Astrocyte (in vitro differentiated cells and primary cell): ENCODE measurements at regions not wholly inside any gene's neighbourhood (a gene's known extent, or its start where the extent isn't known, plus 50 kb on each side); places are given as distances from the start of the nearest gene placed in this dataset.

ENCODE experiments used
- CTCF ChIP-seq: IDR thresholded peaks from 2 replicates; pipeline ENCODE4 v1.5.1; 2011; ENCODE audit warnings: low read depth, mild to moderate bottlenecking, inconsistent platforms, low read length, moderate library complexity; ENCODE audit not compliant: insufficient read depth
- EZH2 ChIP-seq: IDR thresholded peaks from 2 replicates; pipeline ENCODE4 v1.6.1; 2012; ENCODE audit warnings: mild to moderate bottlenecking, low read length, inconsistent platforms; ENCODE audit not compliant: insufficient read depth

GRCh38 chr4:116752027-116752426 is 333.3 kb downstream of the TRAM1L1 start:
- TF ChIP-seq CTCF (no peak), EZH2 (no peak)
